ENCODE measurements at regions not wholly inside any gene's neighbourhood (a gene's known extent, or its start where the extent isn't known, plus 50 kb on each side); places are given as distances from the start of the nearest gene placed in this dataset.

DNA sequence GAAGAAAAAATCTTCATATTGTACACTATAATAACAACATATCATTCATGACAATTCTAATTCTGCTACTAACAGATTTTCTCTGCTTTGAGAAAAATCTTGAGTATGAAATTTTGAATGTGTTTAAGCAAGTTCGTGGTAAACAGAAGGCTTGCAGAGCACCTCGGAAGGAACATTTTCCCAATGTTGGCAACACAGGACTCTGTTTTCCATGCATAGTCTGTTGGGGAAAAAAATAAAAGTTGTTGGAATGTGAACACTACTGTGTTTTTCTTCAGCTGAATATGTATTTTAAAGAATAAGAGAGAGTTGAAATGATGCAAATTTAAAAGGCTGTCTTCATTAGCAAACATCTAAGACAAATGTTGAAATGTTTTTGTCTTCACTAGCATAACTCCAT lies 54.7 kb upstream of the ANXA10 start:
- Histone ChIP-seq H3K4me3 (ENCODE audit: low read length) (no peak overlapping the region), H4K20me1 (ENCODE audit: insufficient read depth) (no peaks in the 10 kb centered on the region), H2AFZ (ENCODE audit: low read depth, low read length) (no peak overlapping the region), H3K27ac (ENCODE audit: low read length) (no peak overlapping the region), H3K9me2 (ENCODE audit: insufficient read depth, low read length) (no peaks in the 10 kb centered on the region), H3K36me3 (ENCODE audit: insufficient read depth, low read length) (no peaks in the 10 kb centered on the region), H3F3A (ENCODE audit: insufficient read depth, low read length, poor library complexity, severe bottlenecking) (no peaks in the 10 kb centered on the region), H3K4me2 (ENCODE audit: low read length) (no peak overlapping the region), H3K27me3 (ENCODE audit: insufficient read depth, low read depth, low read length) (no peaks in the 10 kb centered on the region), H3K9ac (ENCODE audit: low read length) (no peak overlapping the region), H3K79me2 (replicated peaks; ENCODE audit: insufficient read depth, low read length) (no peaks in the 10 kb centered on the region), H3K9me3 (ENCODE audit: low read length) (no peaks in the 10 kb centered on the region)
- no peak for TF ChIP-seq RAD21 (conservative IDR thresholded peaks at IDR 0.05)
- TF ChIP-seq EP300 (conservative IDR thresholded peaks at IDR 0.05; ENCODE audit: poor library complexity, severe bottlenecking): no peak
- TF ChIP-seq EZH2 (IDR thresholded peaks at IDR 0.05; ENCODE audit: borderline replicate concordance, insufficient read depth, low read length, poor library complexity, severe bottlenecking): no peak
- no peak for TF ChIP-seq SMC3 (conservative IDR thresholded peaks at IDR 0.05; ENCODE audit: poor library complexity)
- no peak for TF ChIP-seq POLR2AphosphoS5 (IDR thresholded peaks at IDR 0.05)

DNA sequence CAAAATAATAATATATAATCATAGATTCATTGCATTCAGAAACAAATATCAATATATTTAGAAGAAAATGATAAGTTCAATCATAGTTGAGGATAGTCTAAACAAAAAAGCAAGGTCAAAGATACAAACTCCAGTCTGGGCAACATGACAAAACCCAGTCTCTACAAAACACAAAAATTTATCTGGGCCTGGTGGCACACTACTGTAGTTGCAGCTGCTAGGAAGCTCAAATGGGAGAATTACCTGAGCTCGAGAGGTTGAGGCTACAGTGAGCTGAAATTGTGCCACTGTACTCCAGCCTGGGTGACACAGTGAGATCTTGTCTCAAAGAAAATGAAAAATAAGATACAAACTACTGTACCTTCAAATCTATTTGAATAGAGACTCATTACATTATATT lies 52.7 kb upstream of the ANXA10 start:
- Histone ChIP-seq H3K4me3 (ENCODE audit: low read length) (no peak overlapping the region), H3K27ac (ENCODE audit: low read length) (no peak overlapping the region), H3K4me2 (ENCODE audit: low read length) (no peak overlapping the region), H3K9ac (ENCODE audit: low read length) (no peak overlapping the region), H3K9me3 (ENCODE audit: low read length) (no peaks in the 10 kb centered on the region), H3K27me3 (ENCODE audit: insufficient read depth, low read depth, low read length) (no peaks in the 10 kb centered on the region), H3K36me3 (ENCODE audit: insufficient read depth, low read length) (no peaks in the 10 kb centered on the region), H3K79me2 (replicated peaks; ENCODE audit: insufficient read depth, low read length) (no peaks in the 10 kb centered on the region), H4K20me1 (ENCODE audit: insufficient read depth) (no peaks in the 10 kb centered on the region), H3K9me2 (ENCODE audit: insufficient read depth, low read length) (no peaks in the 10 kb centered on the region), H2AFZ (ENCODE audit: low read depth, low read length) (no peak overlapping the region), H3F3A (ENCODE audit: insufficient read depth, low read length, poor library complexity, severe bottlenecking) (no peaks in the 10 kb centered on the region)
- TF ChIP-seq, protein P1, sequence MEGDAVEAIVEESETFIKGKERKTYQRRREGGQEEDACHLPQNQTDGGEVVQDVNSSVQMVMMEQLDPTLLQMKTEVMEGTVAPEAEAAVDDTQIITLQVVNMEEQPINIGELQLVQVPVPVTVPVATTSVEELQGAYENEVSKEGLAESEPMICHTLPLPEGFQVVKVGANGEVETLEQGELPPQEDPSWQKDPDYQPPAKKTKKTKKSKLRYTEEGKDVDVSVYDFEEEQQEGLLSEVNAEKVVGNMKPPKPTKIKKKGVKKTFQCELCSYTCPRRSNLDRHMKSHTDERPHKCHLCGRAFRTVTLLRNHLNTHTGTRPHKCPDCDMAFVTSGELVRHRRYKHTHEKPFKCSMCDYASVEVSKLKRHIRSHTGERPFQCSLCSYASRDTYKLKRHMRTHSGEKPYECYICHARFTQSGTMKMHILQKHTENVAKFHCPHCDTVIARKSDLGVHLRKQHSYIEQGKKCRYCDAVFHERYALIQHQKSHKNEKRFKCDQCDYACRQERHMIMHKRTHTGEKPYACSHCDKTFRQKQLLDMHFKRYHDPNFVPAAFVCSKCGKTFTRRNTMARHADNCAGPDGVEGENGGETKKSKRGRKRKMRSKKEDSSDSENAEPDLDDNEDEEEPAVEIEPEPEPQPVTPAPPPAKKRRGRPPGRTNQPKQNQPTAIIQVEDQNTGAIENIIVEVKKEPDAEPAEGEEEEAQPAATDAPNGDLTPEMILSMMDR (IDR thresholded peaks at IDR 0.05; ENCODE audit: poor library complexity, severe bottlenecking): no peak
- TF ChIP-seq REST (IDR thresholded peaks at IDR 0.05; ENCODE audit: borderline replicate concordance) (no peak), TAF1 (IDR thresholded peaks at IDR 0.05; ENCODE audit: low read depth) (no peak), EP300 (conservative IDR thresholded peaks at IDR 0.05; ENCODE audit: poor library complexity, severe bottlenecking) (no peak), POLR2AphosphoS5 (IDR thresholded peaks at IDR 0.05) (no peak), MXI1 (conservative IDR thresholded peaks at IDR 0.05; ENCODE audit: poor library complexity, severe bottlenecking) (no peak), RAD21 (conservative IDR thresholded peaks at IDR 0.05) (no peak), SMC3 (conservative IDR thresholded peaks at IDR 0.05; ENCODE audit: poor library complexity) (no peak), EZH2 (IDR thresholded peaks at IDR 0.05; ENCODE audit: borderline replicate concordance, insufficient read depth, low read length, poor library complexity, severe bottlenecking) (no peak)

Small RNA genes lying in the stretch of these regions (small RNA-seq; reads per million reads assigned to genes)
- gene RN7SL776P: 0 reads per million in 3 experiments

All from neural cell (in vitro differentiated cells).